ENCODE measurements at regions not wholly inside any gene's neighbourhood (a gene's known extent, or its start where the extent isn't known, plus 50 kb on each side); places are given as distances from the start of the nearest gene placed in this dataset.
"Not testable (repeated sequence)": the region's sequence is repeated elsewhere in the genome, so short reads cannot be mapped to it uniquely, and the experiment has no call there.

- no peak overlapping the region for H3K4me3 ChIP-seq
- 67 to 79% methylated on average over 3 of the region's 3 CpGs for WGBS, 2 donors
- H3K27ac ChIP-seq, result no peak overlapping the region
- H3K36me3 ChIP-seq, result no peaks in the 10 kb centered on the region
- no peak for DNase-seq (ENCODE audit: low spot score in 2 of 2)
- no peaks in the 10 kb centered on the region for H3K27me3 ChIP-seq
- no peak for TF ChIP-seq CTCF (IDR thresholded peaks at IDR 0.05)
- no peak for TF ChIP-seq POLR2A (IDR thresholded peaks at IDR 0.05)
- TF ChIP-seq EP300 (IDR thresholded peaks at IDR 0.05), result no peak
- peaks cover 0 to under 1% (median 0%) of the 10 kb centered on the region in 4 donors for H3K9me3 ChIP-seq
- no peaks in the 10 kb centered on the region for H3K4me1 ChIP-seq
These were observed 1343.4 kb downstream of the HACE1 start for GRCh38 chr6:103516336-103516735.

- no peak overlapping the region for H3K27ac ChIP-seq
- H3K4me3 ChIP-seq, result no peak overlapping the region
- H3K27me3 ChIP-seq, result no peaks in the 10 kb centered on the region
- H3K36me3 ChIP-seq, result no peaks in the 10 kb centered on the region
- H3K4me1 ChIP-seq, result no peaks in the 10 kb centered on the region
- no peak for DNase-seq (ENCODE audit: low spot score in 2 of 2)
- TF ChIP-seq EP300 (IDR thresholded peaks at IDR 0.05) (no peak), POLR2A (IDR thresholded peaks at IDR 0.05) (no peak), CTCF (IDR thresholded peaks at IDR 0.05) (no peak)
- H3K9me3 ChIP-seq, result no peaks in the 10 kb centered on the region
These were observed 1352.7 kb downstream of the HACE1 start for GRCh38 chr6:103507052-103507451.

- Histone ChIP-seq H3K36me3 (no peaks in the 10 kb centered on the region), H3K27ac (no peak overlapping the region), H3K9me3 (no peaks in the 10 kb centered on the region), H3K27me3 (no peaks in the 10 kb centered on the region), H3K4me1 (no peaks in the 10 kb centered on the region), H3K4me3 (no peak overlapping the region)
- TF ChIP-seq POLR2A (IDR thresholded peaks at IDR 0.05) (no peak), EP300 (IDR thresholded peaks at IDR 0.05) (no peak), CTCF (IDR thresholded peaks at IDR 0.05) (no peak)
- DNase-seq (ENCODE audit: low spot score in 2 of 2), result no peak
- 83 to 89% methylated on average over 2 of the region's 2 CpGs for WGBS, 2 donors
These were observed 1354.6 kb downstream of the HACE1 start for GRCh38 chr6:103505155-103505518.

- no peaks in the 10 kb centered on the region for H3K27me3 ChIP-seq
- H3K4me1 ChIP-seq, result no peaks in the 10 kb centered on the region
- H3K36me3 ChIP-seq, result no peaks in the 10 kb centered on the region
- 57 to 61% methylated on average over 1 of the region's 1 CpG for WGBS, 2 donors
- TF ChIP-seq CTCF (IDR thresholded peaks at IDR 0.05) (no peak), POLR2A (IDR thresholded peaks at IDR 0.05) (no peak), EP300 (IDR thresholded peaks at IDR 0.05) (no peak)
- no peak overlapping the region for H3K27ac ChIP-seq
- H3K9me3 ChIP-seq, result no peaks in the 10 kb centered on the region
- H3K4me3 ChIP-seq, result no peak overlapping the region
- DNase-seq (ENCODE audit: low spot score in 2 of 2), result no peak
These were observed 1355.1 kb downstream of the HACE1 start for GRCh38 chr6:103504501-103505154.

- not testable (repeated sequence) for H3K9me3 ChIP-seq; H3K27me3 ChIP-seq; H3K36me3 ChIP-seq; H3K4me1 ChIP-seq; DNase-seq (ENCODE audit: low spot score in 2 of 2); H3K27ac ChIP-seq; H3K4me3 ChIP-seq
- WGBS, 2 donors, result 96 to 98% methylated on average over 11 of the region's 11 CpGs
These were observed 1363.1 kb downstream of the HACE1 start for GRCh38 chr6:103496588-103496987.

GRCh38 chr6:103456652-103457051 is 1403.1 kb downstream of the HACE1 start:
- H3K9me3 ChIP-seq, result no peaks in the 10 kb centered on the region
- H3K36me3 ChIP-seq, result no peaks in the 10 kb centered on the region
- 73 to 87% methylated on average over 3 of the region's 3 CpGs for WGBS, 2 donors
- no peak overlapping the region for H3K4me3 ChIP-seq
- no peak for TF ChIP-seq CTCF (IDR thresholded peaks at IDR 0.05)
- no peak for TF ChIP-seq POLR2A (IDR thresholded peaks at IDR 0.05)
- no peak for TF ChIP-seq EP300 (IDR thresholded peaks at IDR 0.05)
- no peaks in the 10 kb centered on the region for H3K4me1 ChIP-seq
- H3K27me3 ChIP-seq, result no peaks in the 10 kb centered on the region
- no peak overlapping the region for H3K27ac ChIP-seq
- DNase-seq (ENCODE audit: low spot score in 2 of 2), result no peak

Data from tibial nerve (tissue), 4 donors.